Hematopoietic multipotent progenitor cell treated with erythropoietin and hydrocortisone succinate and interleukin-3 and kit ligand, for 15 days (in vitro differentiated cells): ENCODE measurements at regions not wholly inside any gene's neighbourhood (a gene's known extent, or its start where the extent isn't known, plus 50 kb on each side); places are given as distances from the start of the nearest gene placed in this dataset.
"Not testable (repeated sequence)": the region's sequence is repeated elsewhere in the genome, so short reads cannot be mapped to it uniquely, and the experiment has no call there.

Experiments used
- DNase-seq: peaks from one replicate; pipeline ENCODE4 v3.0.0-alpha.2; 2015; ENCODE audit warnings: low spot score

DNA sequence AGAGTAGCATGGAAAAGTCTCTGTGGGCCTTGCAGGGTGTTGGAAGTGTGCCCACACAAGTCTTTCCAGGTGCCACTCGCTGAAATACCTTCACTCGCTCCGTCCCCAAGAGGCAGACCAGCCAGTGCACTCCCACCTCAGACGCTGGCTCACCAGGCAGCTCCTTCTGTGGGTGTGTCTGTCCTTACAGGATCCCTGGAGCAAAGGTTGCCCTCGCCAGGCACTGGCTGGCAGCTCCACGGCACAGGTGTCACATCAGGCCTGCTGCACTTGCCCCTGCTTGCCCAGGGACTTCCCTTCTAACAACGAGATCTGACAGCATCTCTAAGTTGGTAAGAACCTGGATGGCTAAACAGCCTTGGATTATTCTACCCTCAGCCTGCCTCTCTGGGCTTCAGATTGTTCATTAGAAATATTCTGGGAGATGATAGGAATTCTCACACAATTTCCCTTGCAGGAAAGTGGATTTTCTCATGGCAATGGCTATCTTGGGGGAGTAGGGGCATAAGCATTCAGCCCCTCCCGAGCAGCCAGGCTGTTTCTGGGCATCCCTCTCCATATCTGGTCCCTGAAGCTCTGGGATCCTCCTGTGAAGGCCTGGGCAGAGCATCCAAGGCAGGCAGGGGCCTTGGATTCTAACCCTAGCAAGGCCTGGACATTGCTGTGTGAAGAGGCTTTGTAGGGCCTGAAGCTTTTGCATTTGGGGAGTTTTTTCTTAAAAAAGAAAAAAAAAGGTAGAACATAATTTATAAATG, 262.1 kb downstream of the MYCN start:
- no peak for DNase-seq

DNA sequence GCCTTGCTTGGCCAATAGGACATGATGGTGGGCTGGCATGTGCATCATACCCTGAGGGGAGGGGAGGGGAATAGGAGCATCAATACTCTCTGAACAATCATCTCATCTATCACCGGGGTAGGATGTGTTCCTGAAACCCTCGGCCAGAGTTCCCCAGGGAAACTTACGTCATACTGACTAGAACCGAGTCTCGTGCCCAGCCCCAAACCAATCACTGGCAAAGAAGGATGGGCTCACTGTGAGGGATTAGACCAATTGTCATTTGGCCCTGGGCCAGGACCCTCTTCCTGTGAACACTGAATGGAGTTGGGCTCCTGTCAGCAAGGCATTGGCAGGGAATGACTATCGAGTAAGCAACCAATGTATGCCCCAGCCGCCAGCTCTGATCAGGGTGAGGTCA, 261.5 kb downstream of the MYCN start:
- no peak for DNase-seq

DNA sequence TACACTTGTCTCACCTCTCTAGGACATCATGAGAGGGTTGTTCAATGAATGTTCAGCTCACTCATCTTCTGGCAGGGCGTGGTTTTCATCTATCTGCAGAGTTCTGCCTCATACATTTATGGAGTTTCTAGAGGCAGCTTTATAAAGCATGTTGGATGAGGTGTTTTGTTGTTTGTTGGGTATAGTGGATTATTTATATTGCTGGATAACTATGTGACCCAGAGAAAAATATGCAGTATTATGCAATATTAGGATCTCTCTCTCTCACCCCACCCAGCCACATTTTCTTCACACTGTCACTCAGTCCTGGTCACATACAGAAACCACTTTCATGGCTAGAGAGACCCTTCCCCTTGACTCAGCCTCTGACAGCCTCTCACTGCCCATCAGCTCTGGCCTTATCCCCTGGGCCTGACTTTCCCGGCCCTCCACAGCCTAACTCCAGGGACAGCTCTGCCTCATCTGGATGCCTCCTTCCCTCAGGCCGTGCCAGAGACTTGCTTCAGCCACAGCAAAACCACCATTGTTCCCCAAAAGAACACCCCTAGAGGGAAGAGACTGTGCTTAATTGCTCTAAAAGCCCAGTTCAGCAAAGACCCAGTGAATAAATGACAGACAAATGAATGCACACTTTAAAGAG, 260.3 kb downstream of the MYCN start:
- DNase-seq = no peak

DNA sequence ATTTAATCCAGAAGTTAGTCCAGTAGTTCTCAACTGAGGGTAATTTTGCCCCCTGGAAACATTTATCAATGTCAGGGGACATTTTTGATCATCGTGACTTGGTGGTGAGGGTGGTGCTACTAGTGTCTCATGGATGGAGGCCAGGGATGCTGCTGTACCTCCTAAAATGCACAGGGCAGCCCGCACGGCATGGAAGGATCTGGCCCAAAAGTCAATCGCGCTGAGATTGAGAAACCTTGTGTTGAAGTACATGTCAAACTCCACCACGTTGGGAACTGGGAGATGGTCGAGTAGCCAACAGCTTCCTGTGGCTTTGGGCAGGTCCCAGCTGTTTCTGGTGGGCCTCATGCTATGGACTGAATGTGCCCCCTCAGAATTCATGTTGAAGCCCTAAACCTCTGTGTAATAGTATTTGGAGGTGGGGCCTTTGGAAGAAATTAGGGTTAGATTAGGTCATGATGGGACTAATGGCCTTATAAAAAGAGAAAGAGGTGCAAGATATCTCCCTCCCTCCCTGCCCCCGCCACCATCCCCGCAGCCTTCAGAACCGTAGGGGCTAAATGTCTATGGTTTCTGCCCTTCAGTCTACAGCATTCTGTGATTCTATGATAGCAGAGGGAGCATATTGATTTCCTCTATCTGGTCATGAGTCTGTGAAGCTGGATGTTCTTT, 259.7 kb downstream of the MYCN start:
- DNase-seq = no peak

DNA sequence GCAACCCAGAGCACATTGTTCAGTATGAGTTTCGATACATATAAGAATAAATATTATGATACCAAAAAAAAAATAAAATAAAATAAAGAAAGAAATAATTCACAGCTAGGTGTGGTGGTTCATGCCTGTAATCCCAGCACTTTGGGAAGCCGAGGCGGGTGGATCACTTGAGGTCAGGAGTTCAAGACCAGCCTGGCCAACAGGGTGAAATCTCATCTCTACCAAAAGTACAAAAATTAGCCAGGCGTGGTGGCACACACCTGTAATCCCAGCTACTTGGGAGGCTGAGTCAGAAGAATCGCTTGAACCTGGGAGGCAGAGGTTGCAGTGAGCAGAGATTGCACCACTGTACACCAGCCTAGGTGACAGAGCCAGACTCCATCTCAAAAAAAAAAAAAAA, 258.9 kb downstream of the MYCN start:
- DNase-seq = not testable (repeated sequence)

DNA sequence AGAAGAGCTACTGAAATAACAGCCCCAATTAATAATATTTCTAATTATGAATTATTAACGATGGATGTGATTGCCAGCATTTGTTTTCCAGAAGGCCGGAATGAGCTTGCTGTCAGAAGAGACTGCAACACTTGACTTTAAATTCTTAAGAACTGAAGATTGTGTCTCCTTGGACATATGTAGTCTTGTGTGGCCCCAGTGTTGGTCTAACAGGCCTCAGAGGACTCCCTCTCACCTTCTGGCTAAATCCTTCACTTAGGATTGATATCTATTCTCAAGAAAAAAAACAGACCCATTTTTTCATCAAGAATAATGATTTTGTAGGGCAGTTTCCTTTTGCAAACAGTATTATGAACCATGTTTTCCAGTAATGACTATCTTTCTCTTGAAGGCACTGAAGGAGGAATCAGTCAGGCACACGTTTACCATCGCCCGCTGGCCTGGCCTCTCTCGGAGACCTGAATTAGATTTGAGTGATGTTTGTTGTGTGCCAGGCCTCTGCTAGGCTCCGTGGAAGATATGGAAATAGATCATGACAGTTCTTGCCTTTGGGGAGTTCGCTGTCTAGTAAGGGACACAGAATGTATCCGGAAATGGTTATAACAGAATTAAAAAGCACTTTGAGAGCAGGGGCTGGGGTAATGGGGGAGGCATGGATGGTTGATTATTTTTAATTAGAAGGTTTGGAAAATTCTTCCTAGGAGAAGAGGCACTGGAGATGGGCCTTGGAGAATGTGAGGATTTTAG, 258.0 kb downstream of the MYCN start:
- no peak for DNase-seq

DNA sequence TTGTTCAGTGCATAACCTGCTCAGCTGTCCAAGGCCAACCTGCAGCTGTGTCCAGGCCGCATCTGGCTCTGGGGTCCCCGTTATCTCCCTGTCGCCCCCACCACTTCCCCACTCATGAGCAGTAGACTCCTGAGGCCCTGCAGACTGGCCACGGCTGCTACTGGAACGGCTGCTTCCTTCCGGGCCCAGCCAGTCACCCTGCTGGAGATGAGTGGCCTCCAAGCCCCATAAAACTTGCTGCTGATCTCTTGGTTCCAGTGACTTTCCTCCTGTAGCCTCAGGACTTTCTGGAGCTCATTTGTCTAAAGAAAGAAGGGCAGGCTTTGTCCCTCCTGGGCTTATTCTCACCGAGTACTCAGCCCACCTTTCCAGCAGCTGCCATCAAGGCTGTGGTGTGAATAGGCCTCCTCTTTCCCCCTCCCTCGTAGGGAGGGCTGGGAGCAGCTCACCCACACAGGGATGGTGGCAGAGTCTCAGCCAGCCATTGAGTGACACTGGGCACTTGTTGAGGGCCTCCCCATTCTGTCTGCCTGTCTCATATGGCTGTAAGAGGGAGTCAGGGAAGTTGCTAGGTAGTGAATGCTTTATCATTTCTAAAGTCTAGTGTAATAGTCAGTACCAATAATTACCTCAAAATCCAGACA, 257.3 kb downstream of the MYCN start:
- no peak for DNase-seq

DNA sequence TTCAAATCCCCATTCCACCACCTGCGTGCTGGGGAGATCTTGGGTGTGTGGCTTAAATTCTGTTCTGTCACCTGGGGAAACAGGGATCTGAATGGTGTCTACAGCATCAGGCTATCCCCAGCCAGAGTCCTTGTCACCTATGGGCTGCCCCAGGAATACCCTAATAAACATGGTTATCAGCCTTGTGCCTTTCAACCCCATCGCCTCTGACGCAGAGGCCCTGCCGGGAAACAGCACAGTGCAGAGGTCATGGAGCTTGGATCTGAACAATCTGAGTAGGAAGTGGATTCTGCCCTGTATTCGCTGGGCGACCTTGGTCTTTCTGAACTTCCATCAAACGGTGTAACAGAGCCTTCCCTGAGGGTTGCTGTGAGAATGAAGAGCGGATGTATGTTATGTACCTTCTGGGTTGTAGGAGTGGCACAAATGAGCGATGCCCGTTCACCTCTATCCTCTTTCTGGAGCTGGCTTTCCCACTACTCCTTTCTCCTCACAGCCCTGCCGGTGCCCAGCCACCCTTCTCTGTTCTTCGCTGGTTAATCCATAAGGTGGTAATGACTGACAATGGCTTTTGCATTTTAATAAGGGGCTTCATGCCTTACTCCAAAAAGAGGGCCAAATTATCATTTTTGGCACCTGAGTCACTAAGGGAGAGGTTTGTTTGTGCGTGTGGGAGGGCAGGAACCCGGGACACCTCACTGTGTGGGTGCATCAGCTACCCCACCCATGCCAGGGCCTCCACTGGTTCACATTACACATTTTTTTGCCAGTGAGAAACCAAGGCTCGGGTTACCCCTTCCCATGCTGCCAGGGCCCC, 256.5 kb downstream of the MYCN start:
- DNase-seq = no peak

DNA sequence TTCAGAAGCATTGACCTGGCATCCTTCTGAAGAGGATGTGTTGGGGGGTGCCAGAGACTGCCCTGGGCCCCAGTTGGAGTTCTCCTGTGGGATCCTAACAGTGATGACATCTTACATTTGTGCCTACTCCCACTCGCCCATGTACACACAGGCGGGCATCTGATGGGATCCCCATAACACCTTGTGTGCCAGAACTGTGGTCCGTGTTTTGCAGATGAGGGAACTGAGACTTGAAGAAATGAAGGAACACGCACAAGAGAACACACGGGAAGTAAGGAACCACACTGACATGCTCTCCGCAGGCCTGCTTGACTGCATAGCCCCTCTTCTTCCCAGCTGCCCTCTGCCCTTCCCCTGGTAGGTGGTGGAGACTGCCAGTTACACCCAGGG, 255.3 kb downstream of the MYCN start:
- no peak for DNase-seq

DNA sequence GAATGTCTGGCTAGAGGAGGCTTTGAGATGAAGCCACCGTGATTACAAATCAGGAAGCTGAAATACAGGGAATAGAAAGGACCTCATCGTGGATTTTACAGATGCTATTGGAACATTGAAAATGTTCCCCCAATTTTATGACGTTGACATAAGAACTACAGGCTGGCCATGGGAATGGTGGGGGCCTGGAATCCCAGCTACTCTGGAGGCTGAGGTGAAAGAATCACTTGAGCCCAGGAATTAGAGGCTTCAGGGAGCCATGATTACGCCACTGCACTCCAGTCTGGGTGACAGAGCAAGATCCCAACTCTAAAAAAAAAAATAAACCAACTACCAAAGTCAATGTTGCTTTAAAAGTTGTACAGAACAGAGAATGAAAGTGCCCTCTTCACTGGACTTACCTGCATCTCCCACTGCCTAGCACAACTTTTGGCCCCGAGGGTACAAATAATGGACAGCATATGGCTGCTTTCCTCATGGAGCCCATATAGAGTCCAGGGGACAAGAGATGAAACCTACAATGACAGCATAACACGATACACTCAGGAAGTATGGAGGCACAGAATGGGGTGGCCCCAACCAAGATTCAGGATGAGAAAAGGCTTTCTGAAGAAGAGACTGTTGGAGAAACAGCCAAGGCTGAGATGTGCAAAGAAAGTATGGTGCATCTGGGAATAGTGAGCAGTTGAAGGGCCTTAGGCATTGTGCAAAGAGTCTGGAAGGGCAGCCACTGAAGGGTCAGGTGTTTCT, 254.8 kb downstream of the MYCN start:
- no peak for DNase-seq

DNA sequence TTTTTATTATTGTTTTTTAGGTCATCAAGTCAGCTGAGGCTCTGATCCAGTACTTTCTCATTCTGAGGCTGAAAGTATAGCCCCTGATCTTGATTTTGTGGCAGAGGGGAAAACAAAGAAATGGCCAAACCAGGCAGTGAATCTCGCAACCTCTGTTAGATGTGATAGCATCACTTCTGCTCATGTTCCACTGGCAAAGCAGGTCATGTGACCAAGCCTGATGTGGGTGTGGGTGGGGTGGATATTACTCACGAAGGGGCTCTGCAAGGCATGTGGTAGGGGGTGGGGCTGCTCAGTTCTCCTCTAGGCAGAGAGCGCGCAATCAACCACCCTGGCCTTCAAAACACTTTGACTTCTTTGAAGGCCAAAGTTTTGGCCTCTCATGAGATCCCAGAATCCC, 254.2 kb downstream of the MYCN start:
- DNase-seq = no peak

DNA sequence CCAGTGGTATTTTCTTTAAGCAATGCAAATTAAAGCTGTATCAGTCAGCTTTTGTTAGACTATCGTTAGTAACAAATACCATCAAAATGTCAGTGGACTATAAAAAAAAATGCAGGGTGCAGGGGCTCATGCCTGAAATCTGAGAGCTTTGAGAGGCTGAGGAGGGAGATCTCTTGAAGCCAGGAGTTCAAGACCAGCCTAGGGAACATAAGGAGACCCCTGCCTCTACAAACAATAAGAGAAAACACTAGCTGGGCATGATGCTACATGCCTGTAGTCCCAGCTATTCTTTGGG, 253.7 kb downstream of the MYCN start:
- DNase-seq = no peak

DNA sequence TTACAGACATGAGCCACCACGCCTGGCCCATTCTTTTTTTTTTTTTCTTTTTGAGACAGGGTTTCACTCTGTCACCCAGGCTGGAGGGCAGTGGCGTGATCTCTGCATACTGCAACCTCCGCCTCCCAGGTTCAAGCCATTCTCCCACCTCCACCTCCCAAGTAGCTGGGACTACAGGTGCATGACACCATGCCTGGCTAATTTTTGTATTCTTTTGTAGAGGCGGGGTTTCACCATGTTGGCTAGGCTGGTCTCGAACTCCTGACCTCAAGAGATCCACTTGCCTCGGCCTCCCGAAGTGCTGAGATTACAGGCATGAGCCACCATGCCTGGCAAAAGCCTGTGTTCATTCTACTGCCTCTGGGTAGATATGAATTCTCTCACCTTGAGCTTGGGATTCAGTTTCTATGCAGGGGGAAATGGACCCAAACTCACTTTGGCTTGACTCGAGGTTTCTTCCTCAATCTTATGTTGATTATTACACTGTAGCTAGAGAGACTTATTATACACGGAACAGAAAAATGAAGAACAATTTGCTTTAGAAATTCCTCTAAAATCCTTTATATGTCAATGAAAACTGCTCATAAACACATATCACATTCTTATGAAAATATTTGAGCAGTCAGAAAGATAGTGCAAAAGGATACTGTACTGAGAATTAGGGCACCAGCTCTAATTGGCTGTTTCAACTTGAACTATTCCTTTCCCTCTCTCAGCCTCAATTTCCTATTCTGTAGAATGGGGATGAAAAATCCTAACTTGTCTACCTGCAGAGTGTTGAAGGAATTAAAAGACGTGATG, 252.3 kb downstream of the MYCN start:
- DNase-seq = no peak

DNA sequence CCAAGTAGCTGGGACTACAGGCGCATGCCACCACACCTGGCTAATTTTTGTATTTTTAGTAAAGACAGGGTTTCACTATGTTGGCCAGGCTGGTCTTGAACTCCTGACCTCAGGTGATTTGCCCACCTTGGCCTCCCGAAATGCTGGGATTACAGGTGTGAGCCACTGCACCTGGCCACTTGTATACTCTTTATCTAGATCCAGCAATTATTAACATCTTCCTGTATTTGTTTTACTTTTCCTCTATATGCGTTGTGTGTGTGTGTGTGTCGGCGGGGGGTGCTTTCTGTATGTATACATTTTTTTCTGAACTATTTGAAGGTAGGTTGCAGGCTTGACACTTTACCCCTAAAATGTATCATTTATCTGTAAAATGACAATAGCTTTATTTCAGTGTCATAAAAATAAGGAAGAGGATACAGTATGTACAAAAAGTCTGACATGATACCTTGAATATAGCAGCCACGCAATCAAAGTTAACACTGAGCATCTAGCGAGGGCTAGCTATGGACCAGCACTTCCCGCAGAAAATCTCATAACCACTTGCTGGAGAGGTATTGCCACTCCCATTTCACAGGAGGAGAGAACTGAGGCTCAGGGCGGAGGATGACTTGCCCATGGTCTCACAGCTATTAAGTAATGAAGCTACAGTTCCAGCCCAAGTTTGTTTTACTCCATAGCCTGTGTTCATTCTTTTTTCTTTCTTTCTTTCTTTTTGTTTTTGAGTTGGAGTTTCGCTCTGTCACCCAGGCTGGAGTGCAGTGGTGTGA, 251.3 kb downstream of the MYCN start:
- DNase-seq = no peak

DNA sequence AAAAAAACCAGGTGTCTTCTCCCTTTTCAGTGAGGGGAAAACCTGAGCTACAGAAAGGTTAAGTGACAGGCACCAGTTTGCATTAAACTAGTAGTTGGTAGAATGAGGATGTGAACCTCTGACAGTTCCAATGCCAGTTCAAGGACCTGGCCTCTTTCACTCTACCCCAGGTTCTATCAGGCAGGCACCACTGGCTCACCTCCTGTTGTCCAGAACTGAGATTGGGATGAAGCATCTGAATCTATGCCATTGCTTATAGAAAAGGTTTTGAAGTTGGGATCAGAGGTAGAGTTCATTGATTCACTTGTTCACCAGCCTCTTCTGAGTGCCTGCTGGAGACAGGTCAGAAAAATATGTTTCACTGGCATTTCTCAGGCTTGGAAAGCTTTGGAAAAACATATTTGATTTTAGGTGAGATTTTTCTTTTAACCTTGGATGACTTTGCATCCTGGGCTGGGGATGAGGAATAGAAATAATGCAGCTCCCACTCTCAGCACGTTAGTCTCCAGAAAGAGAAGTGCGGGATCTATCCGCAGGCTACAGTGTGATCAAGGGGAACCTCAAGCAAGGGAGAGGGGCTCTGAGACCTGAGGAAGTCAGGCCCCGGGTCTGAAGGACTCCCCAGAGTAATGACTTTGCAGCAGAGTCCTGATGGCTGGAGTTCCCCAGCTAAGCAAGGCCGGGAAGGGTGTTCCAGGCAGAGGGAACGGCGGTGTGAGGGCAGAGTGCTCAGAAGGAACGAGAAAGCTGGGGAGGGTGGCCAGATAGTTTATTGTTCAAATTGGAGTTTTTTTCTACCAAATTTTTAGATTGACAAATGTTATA, 250.3 kb downstream of the MYCN start:
- no peak for DNase-seq

DNA sequence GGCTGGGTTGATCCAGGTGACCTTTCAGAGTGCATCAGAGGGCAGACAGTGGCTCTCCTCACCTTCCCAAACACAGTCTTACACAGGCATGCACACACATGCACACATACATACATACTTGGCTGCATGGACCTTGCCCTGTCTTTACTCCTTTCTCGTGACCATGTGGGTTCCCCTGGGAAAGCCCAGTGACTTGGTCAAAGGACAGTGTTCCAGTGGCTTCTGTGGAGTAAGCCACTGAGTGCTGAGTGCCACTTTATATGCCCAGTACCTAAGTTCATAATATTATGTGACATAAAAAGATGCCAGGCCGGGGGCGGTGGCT, 249.4 kb downstream of the MYCN start:
- no peak for DNase-seq

DNA sequence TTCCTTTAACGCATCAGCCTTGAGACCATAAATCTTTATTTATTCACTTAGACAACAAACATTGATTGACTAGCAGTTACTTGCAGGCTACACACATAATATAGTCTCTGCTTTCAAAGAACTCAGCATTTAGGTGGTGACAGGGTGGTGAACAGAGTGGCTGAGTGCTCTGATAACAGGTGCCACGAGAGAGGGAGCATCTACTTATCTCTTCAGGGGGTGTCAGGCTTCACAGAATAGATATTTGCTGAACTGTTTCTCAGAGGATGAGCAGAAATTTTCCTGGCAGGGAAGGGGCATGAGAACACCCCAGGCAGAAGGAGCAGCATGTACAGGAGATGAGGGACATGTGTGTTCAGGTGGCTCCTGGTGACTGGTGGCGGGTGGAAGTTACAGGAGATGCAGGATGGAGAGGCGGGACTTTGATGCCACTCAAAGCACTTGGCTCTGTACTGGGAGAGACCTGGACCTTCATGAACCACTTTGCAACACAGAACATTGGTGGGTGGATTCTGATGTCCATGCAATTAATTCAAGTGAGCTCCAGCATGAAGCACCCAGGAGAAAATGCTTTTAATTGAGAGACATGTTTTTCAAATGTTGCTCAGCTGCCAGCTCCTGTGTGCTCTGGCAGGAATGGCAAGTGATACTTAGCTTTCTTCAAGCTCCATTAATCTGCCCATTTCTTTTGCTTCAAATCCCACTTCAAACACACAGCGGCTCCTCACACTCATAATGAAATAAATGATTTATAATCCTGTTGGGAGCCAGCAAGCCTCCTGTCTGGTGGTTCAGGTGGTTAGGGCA, 248.9 kb downstream of the MYCN start:
- DNase-seq = no peak
